OCI-LY1 (cell line): ENCODE measurements at regions not wholly inside any gene's neighbourhood (a gene's known extent, or its start where the extent isn't known, plus 50 kb on each side); places are given as distances from the start of the nearest gene placed in this dataset.

Source experiments
- H2AFZ ChIP-seq: fragments of 200-600 bp; sonication (generic), shearing (Covaris generic); 2 replicates; pipeline ENCODE4 v1.6.0; 2014; ENCODE audit warnings: antibody characterized with exemption, mild to moderate bottlenecking, low read length
- H3F3A ChIP-seq: fragments of 200-600 bp; sonication (generic), shearing (Covaris generic); 2 replicates; pipeline ENCODE4 v1.6.0; 2014; ENCODE audit warnings: mild to moderate bottlenecking, antibody characterized with exemption, low read length, moderate library complexity; ENCODE audit not compliant: insufficient read depth
- H3K27ac ChIP-seq: fragments of 200-600 bp; sonication (generic); 2 replicates; pipeline ENCODE4 v1.5.1; 2014; ENCODE audit warnings: low read length, mixed run types, mild to moderate bottlenecking, low read depth; ENCODE audit not compliant: poor library complexity, severe bottlenecking
- H3K27me3 ChIP-seq: fragments of 200-600 bp; sonication (generic); 2 replicates; pipeline ENCODE4 v1.6.0; 2014; ENCODE audit warnings: antibody characterized with exemption, mild to moderate bottlenecking, low read length, moderate library complexity; ENCODE audit not compliant: insufficient read depth
- H3K36me3 ChIP-seq: fragments of 200-600 bp; sonication (generic); 2 replicates; pipeline ENCODE4 v1.6.1; 2014; ENCODE audit warnings: mild to moderate bottlenecking, antibody characterized with exemption, low read length, moderate library complexity, mixed read lengths; ENCODE audit not compliant: insufficient read depth
- H3K4me1 ChIP-seq: fragments of 200-600 bp; sonication (generic); 2 replicates; pipeline ENCODE4 v1.5.1; 2014; ENCODE audit warnings: mild to moderate bottlenecking, low read length, moderate library complexity; ENCODE audit not compliant: insufficient read depth, severe bottlenecking
- H3K4me2 ChIP-seq: fragments of 200-600 bp; sonication (generic), shearing (Covaris generic); 2 replicates; pipeline ENCODE4 v1.6.1; 2014; ENCODE audit warnings: low read length
- H3K4me3 ChIP-seq: fragments of 200-600 bp; sonication (generic); 2 replicates; pipeline ENCODE4 v1.5.1; 2014; ENCODE audit warnings: low read length, low read depth, mild to moderate bottlenecking, mixed read lengths; ENCODE audit not compliant: poor library complexity, severe bottlenecking
- H3K79me2 ChIP-seq: fragments of 200-600 bp; shearing (Covaris generic); 2 replicates; pipeline ENCODE4 v1.6.1; 2016; ENCODE audit warnings: mixed run types, low read length, mixed read lengths; ENCODE audit not compliant: insufficient read depth
- H3K9ac ChIP-seq: fragments of 200-600 bp; sonication (generic), shearing (Covaris generic); 2 replicates; pipeline ENCODE4 v1.6.1; 2014; ENCODE audit warnings: mild to moderate bottlenecking, low read length, mixed read lengths
- H3K9me2 ChIP-seq: fragments of 200-600 bp; sonication (generic), shearing (Covaris generic); 2 replicates; pipeline ENCODE4 v1.6.1; 2014; ENCODE audit warnings: low read depth, mild to moderate bottlenecking, low read length, mixed read lengths
- H3K9me3 ChIP-seq: fragments of 200-600 bp; shearing (Covaris generic); 2 replicates; pipeline ENCODE4 v1.6.1; 2014; ENCODE audit warnings: low read length, mixed read lengths
- H4K20me1 ChIP-seq: fragments of 200-600 bp; sonication (generic), shearing (Covaris generic); 2 replicates; pipeline ENCODE4 v1.6.0; 2016; ENCODE audit warnings: mild to moderate bottlenecking, low read length; ENCODE audit not compliant: insufficient read depth
- EZH2 ChIP-seq: fragments of 200-600 bp; sonication (generic), shearing (Covaris generic); IDR thresholded peaks from 2 replicates; pipeline ENCODE4 v1.8.0; 2017; ENCODE audit warnings: borderline replicate concordance, mixed run types, mild to moderate bottlenecking, antibody characterized with exemption, low read length, moderate library complexity, mixed read lengths
- TF ChIP-seq, protein P1 (sequence below): fragments of 200-600 bp; sonication (generic), shearing (Covaris generic); IDR thresholded peaks from 2 replicates; pipeline ENCODE4 v1.5.1; 2017; ENCODE audit warnings: mild to moderate bottlenecking, antibody characterized with exemption, low read length, moderate library complexity, mixed read lengths

DNA sequence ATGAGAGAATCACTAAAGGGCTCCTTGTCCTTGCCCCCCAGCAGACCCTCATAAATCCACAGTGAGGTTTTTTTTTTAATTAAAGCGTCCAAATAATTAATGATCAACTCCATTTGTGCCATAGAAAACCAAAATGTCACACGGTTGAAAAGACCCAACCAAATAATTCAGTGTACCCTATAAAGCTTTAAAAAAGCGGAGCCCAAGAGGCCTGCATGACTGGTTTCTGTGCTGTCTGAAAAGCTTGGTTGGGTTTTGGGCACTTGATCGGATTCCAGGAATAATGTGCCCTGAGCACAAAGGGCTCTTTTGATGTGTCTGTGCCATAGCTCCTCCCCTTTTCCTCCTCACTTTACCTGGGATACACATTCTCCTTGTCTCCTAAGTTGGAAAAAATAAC lies 523.2 kb downstream of the TNS1 start:
- Histone ChIP-seq H3K9me3 (no peaks in the 10 kb centered on the region), H3K79me2 (no peaks in the 10 kb centered on the region), H3F3A (no peaks in the 10 kb centered on the region), H3K9me2 (no peaks in the 10 kb centered on the region), H2AFZ (no peak overlapping the region), H3K9ac (no peak overlapping the region), H3K4me1 (no peaks in the 10 kb centered on the region), H4K20me1 (no peaks in the 10 kb centered on the region), H3K36me3 (no peaks in the 10 kb centered on the region), H3K27ac (no peak overlapping the region), H3K4me2 (no peak overlapping the region), H3K27me3 (no peaks in the 10 kb centered on the region), H3K4me3 (no peak overlapping the region)
- TF ChIP-seq, protein P1, sequence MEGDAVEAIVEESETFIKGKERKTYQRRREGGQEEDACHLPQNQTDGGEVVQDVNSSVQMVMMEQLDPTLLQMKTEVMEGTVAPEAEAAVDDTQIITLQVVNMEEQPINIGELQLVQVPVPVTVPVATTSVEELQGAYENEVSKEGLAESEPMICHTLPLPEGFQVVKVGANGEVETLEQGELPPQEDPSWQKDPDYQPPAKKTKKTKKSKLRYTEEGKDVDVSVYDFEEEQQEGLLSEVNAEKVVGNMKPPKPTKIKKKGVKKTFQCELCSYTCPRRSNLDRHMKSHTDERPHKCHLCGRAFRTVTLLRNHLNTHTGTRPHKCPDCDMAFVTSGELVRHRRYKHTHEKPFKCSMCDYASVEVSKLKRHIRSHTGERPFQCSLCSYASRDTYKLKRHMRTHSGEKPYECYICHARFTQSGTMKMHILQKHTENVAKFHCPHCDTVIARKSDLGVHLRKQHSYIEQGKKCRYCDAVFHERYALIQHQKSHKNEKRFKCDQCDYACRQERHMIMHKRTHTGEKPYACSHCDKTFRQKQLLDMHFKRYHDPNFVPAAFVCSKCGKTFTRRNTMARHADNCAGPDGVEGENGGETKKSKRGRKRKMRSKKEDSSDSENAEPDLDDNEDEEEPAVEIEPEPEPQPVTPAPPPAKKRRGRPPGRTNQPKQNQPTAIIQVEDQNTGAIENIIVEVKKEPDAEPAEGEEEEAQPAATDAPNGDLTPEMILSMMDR, result no peak
- TF ChIP-seq EZH2, result no peak

GRCh38 chr2:217478831-217479455 lies 523.9 kb downstream of the TNS1 start:
- Histone ChIP-seq H3K4me3 (no peak overlapping the region), H3K27ac (no peak overlapping the region), H2AFZ (no peak overlapping the region), H3K79me2 (no peaks in the 10 kb centered on the region), H3K9me3 (no peaks in the 10 kb centered on the region), H3K9me2 (no peaks in the 10 kb centered on the region), H3K9ac (no peak overlapping the region), H4K20me1 (no peaks in the 10 kb centered on the region), H3K4me1 (no peaks in the 10 kb centered on the region), H3K27me3 (no peaks in the 10 kb centered on the region), H3F3A (no peaks in the 10 kb centered on the region), H3K4me2 (no peak overlapping the region), H3K36me3 (no peaks in the 10 kb centered on the region)
- TF ChIP-seq EZH2, result no peak
- TF ChIP-seq, protein P1, result no peak

- no peak for TF ChIP-seq EZH2
- TF ChIP-seq, protein P1, result no peak
- no peak overlapping the region for H3K9ac ChIP-seq
- H3K4me2 ChIP-seq, result no peak overlapping the region
- no peak overlapping the region for H3K27ac ChIP-seq
- H3K36me3 ChIP-seq, result no peaks in the 10 kb centered on the region
- H3K4me1 ChIP-seq, result no peaks in the 10 kb centered on the region
- no peak overlapping the region for H2AFZ ChIP-seq
- no peaks in the 10 kb centered on the region for H3K9me3 ChIP-seq
- H3K79me2 ChIP-seq, result no peaks in the 10 kb centered on the region
- H4K20me1 ChIP-seq, result no peaks in the 10 kb centered on the region
- H3K4me3 ChIP-seq, result no peak overlapping the region
- no peaks in the 10 kb centered on the region for H3K27me3 ChIP-seq
- H3K9me2 ChIP-seq, result no peaks in the 10 kb centered on the region
- H3F3A ChIP-seq, result no peaks in the 10 kb centered on the region
Measured at GRCh38 chr2:217477583-217477982, 525.2 kb downstream of the TNS1 start.
